Adipocyte (in vitro differentiated cells): ENCODE measurements at regions not wholly inside any gene's neighbourhood (a gene's known extent, or its start where the extent isn't known, plus 50 kb on each side); places are given as distances from the start of the nearest gene placed in this dataset.
A peak's percentile ranks its signal among the peaks of the same experiment; 100 is the strongest.
"Not testable (repeated sequence)": the region's sequence is repeated elsewhere in the genome, so short reads cannot be mapped to it uniquely, and the experiment has no call there.

Experiments
- DNase-seq: peaks from one replicate; pipeline ENCODE4 v3.0.0-alpha.2; 2015; ENCODE audit warnings: low read depth
- H3K27me3 ChIP-seq: replicated peaks from 2 replicates; pipeline ENCODE4 v1.7.0; 2013; ENCODE audit warnings: mild to moderate bottlenecking, low read length, moderate library complexity; ENCODE audit not compliant: control insufficient read depth, insufficient read depth
- H3K36me3 ChIP-seq: 2 replicates; pipeline ENCODE4 v1.7.0; 2013; ENCODE audit warnings: low read length, mild to moderate bottlenecking, moderate library complexity; ENCODE audit not compliant: control insufficient read depth, insufficient read depth, severe bottlenecking
- H3K4me1 ChIP-seq: 2 replicates; pipeline ENCODE4 v1.7.0; 2013; ENCODE audit warnings: mild to moderate bottlenecking, low read length, moderate library complexity; ENCODE audit not compliant: control insufficient read depth, insufficient read depth
- H3K4me3 ChIP-seq: 2 replicates; pipeline ENCODE4 v1.7.0; 2013; ENCODE audit warnings: mild to moderate bottlenecking, low read length, moderate library complexity
- H3K9ac ChIP-seq: 2 replicates; pipeline ENCODE4 v1.7.0; 2013; ENCODE audit warnings: mild to moderate bottlenecking, low read length, moderate library complexity
- H3K9me3 ChIP-seq: 2 replicates; pipeline ENCODE4 v1.7.0; 2013; ENCODE audit warnings: mild to moderate bottlenecking, low read length, moderate library complexity; ENCODE audit not compliant: control insufficient read depth

DNA sequence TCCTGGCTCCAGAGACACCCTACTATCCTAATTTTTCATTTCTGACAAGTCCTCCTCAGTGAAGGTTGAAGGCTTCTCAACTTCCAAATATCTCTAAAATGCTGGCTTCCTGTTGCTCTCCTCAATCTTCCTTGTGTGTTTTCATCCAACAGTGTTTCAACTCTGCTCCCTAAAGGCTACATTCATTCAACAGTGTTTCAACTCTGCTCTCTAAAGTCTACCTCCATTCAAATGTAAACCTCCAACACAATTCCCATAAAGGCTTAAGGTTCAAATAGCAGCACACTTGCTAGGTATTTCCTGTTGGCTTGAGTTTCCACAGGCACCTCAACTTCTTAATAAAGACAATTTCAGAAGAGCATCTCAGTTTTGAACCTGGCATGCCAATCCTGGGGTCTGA is 164.8 kb downstream of the HINT1 start:
- Histone ChIP-seq H3K4me3 (no peak overlapping the region), H3K27me3 (no peaks in the 10 kb centered on the region), H3K4me1 (no peaks in the 10 kb centered on the region), H3K36me3 (no peaks in the 10 kb centered on the region), H3K9me3 (no peaks in the 10 kb centered on the region), H3K9ac (no peak overlapping the region)
- DNase-seq: no peak

DNA sequence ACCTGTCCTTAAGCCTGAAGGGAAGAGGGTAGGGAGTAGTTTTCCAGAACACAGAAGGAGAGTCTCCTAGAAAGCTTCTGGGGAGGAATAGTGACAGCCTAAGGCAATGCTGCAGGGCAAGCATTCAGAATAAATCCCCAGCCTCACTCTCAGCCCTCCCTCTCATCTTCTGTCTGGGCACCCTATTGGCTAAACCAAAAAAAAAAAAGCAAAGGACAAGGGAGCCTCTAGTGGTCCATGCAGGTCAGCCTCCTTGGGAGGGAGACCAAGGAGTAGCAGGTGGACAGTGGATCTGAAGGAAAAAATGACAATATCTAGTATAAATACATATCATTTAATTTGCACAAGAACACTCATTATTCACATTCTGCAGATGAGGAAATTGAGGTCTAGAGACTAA is 168.3 kb downstream of the HINT1 start:
- not testable (repeated sequence) for H3K9me3 ChIP-seq, H3K9ac ChIP-seq, H3K4me3 ChIP-seq, DNase-seq, H3K27me3 ChIP-seq, H3K4me1 ChIP-seq, H3K36me3 ChIP-seq

GRCh38 chr5:130995851-130996250 is 169.2 kb downstream of the HINT1 start:
- H3K4me1 ChIP-seq: peaks cover 7% of the 10 kb centered on the region

GRCh38 chr5:130995254-130995515 is 169.9 kb downstream of the HINT1 start:
- H3K27me3 ChIP-seq: no peaks in the 10 kb centered on the region
- peaks cover 7% of the 10 kb centered on the region for H3K4me1 ChIP-seq
- no peaks in the 10 kb centered on the region for H3K9me3 ChIP-seq
- H3K9ac ChIP-seq: no peak overlapping the region
- DNase-seq: no peak
- H3K4me3 ChIP-seq: no peak overlapping the region
- H3K36me3 ChIP-seq: no peaks in the 10 kb centered on the region

More at GRCh38 chr5:130995851-130996250, 169.2 kb downstream of the HINT1 start:
- no peaks in the 10 kb centered on the region for H3K27me3 ChIP-seq
- H3K36me3 ChIP-seq: no peaks in the 10 kb centered on the region
- no peaks in the 10 kb centered on the region for H3K9me3 ChIP-seq
- no peak overlapping the region for H3K4me3 ChIP-seq
- DNase-seq: no peak
- no peak overlapping the region for H3K9ac ChIP-seq

GRCh38 chr5:130994496-130995253 is 170.4 kb downstream of the HINT1 start:
- H3K4me3 ChIP-seq: no peak overlapping the region
- H3K36me3 ChIP-seq: no peaks in the 10 kb centered on the region
- no peak for DNase-seq
- H3K4me1 ChIP-seq: peaks cover 7% of the 10 kb centered on the region
- H3K9ac ChIP-seq: no peak overlapping the region
- no peaks in the 10 kb centered on the region for H3K9me3 ChIP-seq
- no peaks in the 10 kb centered on the region for H3K27me3 ChIP-seq

DNA sequence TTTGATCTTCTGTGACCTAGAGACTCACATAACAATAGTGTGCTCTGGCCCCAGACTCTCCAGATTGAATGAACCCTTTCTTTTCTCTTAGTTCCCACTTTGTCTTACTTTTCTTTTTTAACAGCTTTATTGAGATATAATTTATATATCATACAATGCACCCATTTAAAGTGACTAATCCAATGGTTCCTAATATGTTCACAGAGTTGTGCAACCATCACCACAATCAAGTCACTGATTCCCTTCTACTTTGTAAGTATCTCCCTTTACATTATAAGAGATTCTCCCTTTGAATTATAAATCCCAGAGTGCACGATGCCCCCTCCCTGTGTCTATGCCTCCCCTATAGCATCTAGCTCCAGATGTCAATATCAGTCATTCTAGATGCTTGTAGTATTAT is 172.4 kb downstream of the HINT1 start:
- H3K9me3 ChIP-seq: no peaks in the 10 kb centered on the region

DNA sequence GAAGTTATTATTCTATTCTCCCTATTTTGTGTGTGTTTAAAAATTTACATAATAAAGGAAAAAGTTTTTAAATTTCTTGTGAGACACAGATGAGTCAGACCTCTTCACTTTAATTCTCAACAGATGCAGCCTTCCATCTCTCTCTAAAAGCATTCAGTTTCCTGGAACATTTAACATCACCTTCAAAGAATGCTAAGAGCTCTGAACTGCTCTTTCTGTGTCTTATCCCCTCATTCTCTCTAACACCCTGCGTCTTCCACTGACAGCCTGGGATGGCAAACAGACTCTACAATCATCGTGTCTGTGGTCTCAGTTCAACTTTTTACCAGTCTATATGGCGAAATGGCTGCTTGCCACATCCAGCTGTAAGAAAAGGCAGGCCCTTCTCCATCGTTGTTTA is 173.0 kb downstream of the HINT1 start:
- Histone ChIP-seq H3K9me3 (no peaks in the 10 kb centered on the region), H3K9ac (no peak overlapping the region), H3K4me1 (peaks cover 7% of the 10 kb centered on the region), H3K27me3 (no peaks in the 10 kb centered on the region), H3K36me3 (no peaks in the 10 kb centered on the region), H3K4me3 (no peak overlapping the region)
- DNase-seq: peak; percentile 89

More for the DNA sequence above, 172.4 kb downstream of the HINT1 start:
- Histone ChIP-seq H3K36me3 (no peaks in the 10 kb centered on the region), H3K4me1 (peaks cover 7% of the 10 kb centered on the region), H3K27me3 (no peaks in the 10 kb centered on the region), H3K9ac (no peak overlapping the region), H3K4me3 (no peak overlapping the region)
- peak; percentile 18 for DNase-seq

GRCh38 chr5:130985776-130986175 is 179.3 kb downstream of the HINT1 start:
- no peaks in the 10 kb centered on the region for H3K36me3 ChIP-seq
- no peak overlapping the region for H3K4me3 ChIP-seq
- no peaks in the 10 kb centered on the region for H3K9me3 ChIP-seq
- no peak overlapping the region for H3K9ac ChIP-seq
- no peaks in the 10 kb centered on the region for H3K27me3 ChIP-seq
- no peaks in the 10 kb centered on the region for H3K4me1 ChIP-seq
- no peak for DNase-seq

- no peak for DNase-seq
- H3K36me3 ChIP-seq: no peaks in the 10 kb centered on the region
These were observed 183.4 kb downstream of the HINT1 start for GRCh38 chr5:130981663-130982062.

GRCh38 chr5:130978475-130978874 is 186.6 kb downstream of the HINT1 start:
- peak; percentile 84 for DNase-seq
- Histone ChIP-seq H3K36me3 (no peaks in the 10 kb centered on the region), H3K4me1 (peaks cover 11% of the 10 kb centered on the region), H3K4me3 (no peak overlapping the region), H3K9ac (no peak overlapping the region), H3K27me3 (no peaks in the 10 kb centered on the region), H3K9me3 (no peaks in the 10 kb centered on the region)

More at GRCh38 chr5:130981663-130982062, 183.4 kb downstream of the HINT1 start:
- no peak overlapping the region for H3K4me3 ChIP-seq
- H3K9me3 ChIP-seq: no peaks in the 10 kb centered on the region
- no peaks in the 10 kb centered on the region for H3K27me3 ChIP-seq
- H3K9ac ChIP-seq: no peak overlapping the region
- peaks cover 11% of the 10 kb centered on the region for H3K4me1 ChIP-seq

DNA sequence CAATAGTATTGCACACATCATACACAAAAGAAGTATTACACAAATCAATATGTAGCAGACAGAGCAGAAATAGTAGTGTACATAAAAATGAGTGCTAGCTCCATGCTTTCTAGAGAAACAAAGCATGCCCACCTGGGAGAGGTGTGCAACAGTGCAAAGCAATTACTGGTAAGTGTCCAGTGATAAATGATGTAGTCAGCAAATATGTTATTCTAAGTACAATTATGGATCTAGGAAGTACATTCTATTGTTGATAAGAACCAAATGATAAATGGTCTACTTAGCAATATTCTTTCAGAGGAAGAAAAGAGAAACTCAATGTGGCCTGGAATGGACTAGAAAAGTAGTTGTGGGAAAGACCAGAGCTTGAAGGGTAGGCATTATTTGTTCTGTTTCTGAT is 188.6 kb downstream of the HINT1 start:
- H3K9me3 ChIP-seq: no peaks in the 10 kb centered on the region
- H3K4me3 ChIP-seq: no peak overlapping the region
- H3K36me3 ChIP-seq: no peaks in the 10 kb centered on the region
- DNase-seq: no peak
- no peak overlapping the region for H3K9ac ChIP-seq
- H3K27me3 ChIP-seq: no peaks in the 10 kb centered on the region
- peaks cover 11% of the 10 kb centered on the region for H3K4me1 ChIP-seq

DNA sequence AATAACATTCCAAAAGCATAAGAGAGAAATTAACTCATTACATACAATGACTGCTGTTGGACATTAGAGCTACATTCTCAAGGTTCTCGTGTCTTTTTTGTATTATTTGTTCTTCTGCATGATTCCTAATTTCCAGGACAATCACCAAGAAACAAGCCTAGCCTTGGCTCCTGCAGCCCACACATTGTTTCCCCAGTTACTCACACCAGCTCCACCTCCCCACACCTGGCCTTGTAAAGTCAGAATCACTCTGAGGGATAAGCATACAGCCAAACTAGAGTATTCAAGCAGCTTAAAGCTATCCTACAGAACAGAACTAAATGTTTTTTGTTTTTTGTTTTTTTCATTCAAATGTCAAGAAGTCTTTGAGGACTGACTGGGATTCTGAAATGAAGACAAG is 189.2 kb downstream of the HINT1 start:
- Histone ChIP-seq H3K4me3 (no peak overlapping the region), H3K9ac (no peak overlapping the region)

More for the DNA sequence above, 189.2 kb downstream of the HINT1 start:
- H3K4me1 ChIP-seq: peaks cover 11% of the 10 kb centered on the region
- no peaks in the 10 kb centered on the region for H3K36me3 ChIP-seq
- no peak for DNase-seq
- no peaks in the 10 kb centered on the region for H3K27me3 ChIP-seq
- H3K9me3 ChIP-seq: no peaks in the 10 kb centered on the region
